Ecto neural progenitor cell (in vitro differentiated cells): ENCODE measurements at regions not wholly inside any gene's neighbourhood (a gene's known extent, or its start where the extent isn't known, plus 50 kb on each side); places are given as distances from the start of the nearest gene placed in this dataset.

Experiments used
- DNase-seq: peaks from one replicate; pipeline ENCODE4 v3.0.0-alpha.2; 2018; ENCODE audit warnings: low spot score

GRCh38 chr17:83019376-83019775 is 60.0 kb upstream of the METRNL start:
- no peak for DNase-seq

- DNase-seq = peak; percentile 47
Measured at GRCh38 chr17:83024218-83024971, 55.0 kb upstream of the METRNL start.

- peak; percentile 42 for DNase-seq
Measured at GRCh38 chr17:83025636-83026280, 53.7 kb upstream of the METRNL start.

DNA sequence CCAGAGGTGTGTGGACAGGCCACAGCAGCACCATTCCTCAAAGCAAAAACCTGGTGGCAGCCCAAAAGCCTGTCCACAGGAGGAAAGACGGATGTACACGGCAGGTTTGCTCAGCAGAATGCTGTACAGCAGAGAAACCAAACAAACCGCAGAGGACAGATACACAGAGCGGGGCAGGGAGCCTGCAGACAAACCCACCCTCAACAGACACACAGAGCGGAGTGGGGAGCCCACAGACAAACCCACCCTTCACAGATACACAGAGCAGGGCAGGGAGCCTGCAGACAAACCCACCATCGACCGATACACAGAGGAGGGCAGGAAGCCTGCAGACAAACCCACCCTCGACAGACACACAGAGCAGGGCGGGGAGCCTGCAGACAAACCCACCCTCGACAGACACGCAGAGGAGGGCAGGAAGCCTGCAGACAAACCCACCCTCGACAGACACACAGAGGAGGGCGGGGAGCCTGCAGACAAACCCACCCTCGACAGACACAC is 53.0 kb upstream of the METRNL start:
- DNase-seq = peak; percentile 44

DNA sequence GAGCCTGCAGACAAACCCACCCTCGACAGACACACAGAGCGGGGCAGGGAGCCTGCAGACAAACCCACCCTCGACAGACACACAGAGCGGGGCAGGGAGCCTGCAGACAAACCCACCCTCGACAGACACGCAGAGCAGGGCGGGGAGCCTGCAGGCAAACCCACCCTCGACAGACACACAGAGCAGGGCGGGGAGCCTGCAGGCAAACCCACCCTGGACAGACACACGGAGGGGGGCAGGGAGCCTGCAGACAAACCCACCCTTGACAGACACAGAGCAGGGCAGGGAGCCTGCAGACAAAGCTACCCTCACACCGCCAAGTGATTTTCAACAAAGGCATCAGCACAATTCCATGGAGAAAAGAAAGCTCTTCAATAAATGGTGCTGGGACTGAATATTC is 52.5 kb upstream of the METRNL start:
- peak; percentile 46 for DNase-seq

DNA sequence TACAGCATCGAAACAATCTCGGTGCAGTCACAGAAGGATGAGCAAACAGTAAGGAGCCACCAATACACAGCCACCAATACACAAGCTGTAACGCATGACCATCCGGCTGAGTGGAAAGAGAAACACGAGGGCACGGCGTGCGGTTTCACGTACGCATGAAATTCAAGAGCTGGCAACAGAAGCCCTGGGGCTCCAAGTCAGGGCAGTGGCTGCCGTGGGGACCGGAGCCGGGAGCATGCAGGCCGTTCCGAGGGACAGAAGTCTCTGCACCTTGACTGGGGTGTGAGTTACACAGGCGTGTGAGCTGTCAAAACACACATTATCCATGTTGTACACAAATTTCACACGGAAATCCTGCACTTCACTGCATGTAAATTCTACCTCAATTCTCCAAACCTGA is 50.6 kb upstream of the METRNL start:
- DNase-seq = no peak

- peak; percentile 39 for DNase-seq
Measured at GRCh38 chr17:83029571-83029970, 49.8 kb upstream of the METRNL start.
